ENCODE measurements at regions not wholly inside any gene's neighbourhood (a gene's known extent, or its start where the extent isn't known, plus 50 kb on each side); places are given as distances from the start of the nearest gene placed in this dataset.

- TF ChIP-seq CHD7 (IDR thresholded peaks at IDR 0.05; ENCODE audit: insufficient replicate concordance, low read length): no peak
- TF ChIP-seq ATF2 (IDR thresholded peaks at IDR 0.05; ENCODE audit: low read length): no peak
- no peak for TF ChIP-seq EZH2 (IDR thresholded peaks at IDR 0.05; ENCODE audit: low read depth, low read length, severe bottlenecking)
- TF ChIP-seq POU5F1 (IDR thresholded peaks at IDR 0.05; ENCODE audit: low read depth, low read length): no peak
These were observed 142.5 kb upstream of the AHI1 start (continued) for GRCh38 chr6:135640048-135640447.
